ENCODE measurements at regions not wholly inside any gene's neighbourhood (a gene's known extent, or its start where the extent isn't known, plus 50 kb on each side); places are given as distances from the start of the nearest gene placed in this dataset.

DNA sequence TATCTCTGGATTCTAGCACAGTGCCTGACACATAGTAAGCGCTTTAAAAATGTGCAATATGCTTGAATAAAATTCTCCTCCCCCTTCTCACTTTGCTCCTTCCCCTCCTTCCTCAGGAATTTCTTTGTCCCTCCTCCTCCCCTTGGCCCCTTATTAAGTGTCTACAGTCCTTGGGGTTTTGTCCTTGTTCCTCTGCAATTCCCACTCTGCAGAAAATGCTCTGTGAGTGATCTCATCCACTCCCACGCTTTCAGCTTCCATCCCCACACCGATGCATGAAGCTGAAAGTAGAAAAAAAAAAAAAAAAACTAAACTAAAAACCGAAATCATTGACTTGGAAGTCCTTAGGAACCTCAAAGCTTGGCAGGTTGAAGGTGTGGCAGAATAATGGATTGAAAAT lies 273.6 kb downstream of the RRAGC start:
- H3F3A ChIP-seq (ENCODE audit: insufficient read depth, low read length, poor library complexity, severe bottlenecking): no peaks in the 10 kb centered on the region
- H3K9me2 ChIP-seq (ENCODE audit: insufficient read depth, low read length): no peaks in the 10 kb centered on the region
- H3K4me3 ChIP-seq (ENCODE audit: low read length): no peak overlapping the region
- no peaks in the 10 kb centered on the region for H3K36me3 ChIP-seq (ENCODE audit: insufficient read depth, low read length)
- no peaks in the 10 kb centered on the region for H3K9me3 ChIP-seq (ENCODE audit: low read length)
- H3K4me2 ChIP-seq (ENCODE audit: low read length): no peak overlapping the region
- TF ChIP-seq POLR2AphosphoS5 (IDR thresholded peaks at IDR 0.05) (no peak), MXI1 (conservative IDR thresholded peaks at IDR 0.05; ENCODE audit: poor library complexity, severe bottlenecking) (no peak), RAD21 (conservative IDR thresholded peaks at IDR 0.05) (no peak), EZH2 (IDR thresholded peaks at IDR 0.05; ENCODE audit: borderline replicate concordance, insufficient read depth, low read length, poor library complexity, severe bottlenecking) (no peak), EP300 (conservative IDR thresholded peaks at IDR 0.05; ENCODE audit: poor library complexity, severe bottlenecking) (no peak), TAF1 (IDR thresholded peaks at IDR 0.05; ENCODE audit: low read depth) (no peak), SMC3 (conservative IDR thresholded peaks at IDR 0.05; ENCODE audit: poor library complexity) (no peak)
- TF ChIP-seq, protein P1, sequence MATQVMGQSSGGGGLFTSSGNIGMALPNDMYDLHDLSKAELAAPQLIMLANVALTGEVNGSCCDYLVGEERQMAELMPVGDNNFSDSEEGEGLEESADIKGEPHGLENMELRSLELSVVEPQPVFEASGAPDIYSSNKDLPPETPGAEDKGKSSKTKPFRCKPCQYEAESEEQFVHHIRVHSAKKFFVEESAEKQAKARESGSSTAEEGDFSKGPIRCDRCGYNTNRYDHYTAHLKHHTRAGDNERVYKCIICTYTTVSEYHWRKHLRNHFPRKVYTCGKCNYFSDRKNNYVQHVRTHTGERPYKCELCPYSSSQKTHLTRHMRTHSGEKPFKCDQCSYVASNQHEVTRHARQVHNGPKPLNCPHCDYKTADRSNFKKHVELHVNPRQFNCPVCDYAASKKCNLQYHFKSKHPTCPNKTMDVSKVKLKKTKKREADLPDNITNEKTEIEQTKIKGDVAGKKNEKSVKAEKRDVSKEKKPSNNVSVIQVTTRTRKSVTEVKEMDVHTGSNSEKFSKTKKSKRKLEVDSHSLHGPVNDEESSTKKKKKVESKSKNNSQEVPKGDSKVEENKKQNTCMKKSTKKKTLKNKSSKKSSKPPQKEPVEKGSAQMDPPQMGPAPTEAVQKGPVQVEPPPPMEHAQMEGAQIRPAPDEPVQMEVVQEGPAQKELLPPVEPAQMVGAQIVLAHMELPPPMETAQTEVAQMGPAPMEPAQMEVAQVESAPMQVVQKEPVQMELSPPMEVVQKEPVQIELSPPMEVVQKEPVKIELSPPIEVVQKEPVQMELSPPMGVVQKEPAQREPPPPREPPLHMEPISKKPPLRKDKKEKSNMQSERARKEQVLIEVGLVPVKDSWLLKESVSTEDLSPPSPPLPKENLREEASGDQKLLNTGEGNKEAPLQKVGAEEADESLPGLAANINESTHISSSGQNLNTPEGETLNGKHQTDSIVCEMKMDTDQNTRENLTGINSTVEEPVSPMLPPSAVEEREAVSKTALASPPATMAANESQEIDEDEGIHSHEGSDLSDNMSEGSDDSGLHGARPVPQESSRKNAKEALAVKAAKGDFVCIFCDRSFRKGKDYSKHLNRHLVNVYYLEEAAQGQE (IDR thresholded peaks at IDR 0.05; ENCODE audit: borderline replicate concordance): no peak
- TF ChIP-seq, protein P2, sequence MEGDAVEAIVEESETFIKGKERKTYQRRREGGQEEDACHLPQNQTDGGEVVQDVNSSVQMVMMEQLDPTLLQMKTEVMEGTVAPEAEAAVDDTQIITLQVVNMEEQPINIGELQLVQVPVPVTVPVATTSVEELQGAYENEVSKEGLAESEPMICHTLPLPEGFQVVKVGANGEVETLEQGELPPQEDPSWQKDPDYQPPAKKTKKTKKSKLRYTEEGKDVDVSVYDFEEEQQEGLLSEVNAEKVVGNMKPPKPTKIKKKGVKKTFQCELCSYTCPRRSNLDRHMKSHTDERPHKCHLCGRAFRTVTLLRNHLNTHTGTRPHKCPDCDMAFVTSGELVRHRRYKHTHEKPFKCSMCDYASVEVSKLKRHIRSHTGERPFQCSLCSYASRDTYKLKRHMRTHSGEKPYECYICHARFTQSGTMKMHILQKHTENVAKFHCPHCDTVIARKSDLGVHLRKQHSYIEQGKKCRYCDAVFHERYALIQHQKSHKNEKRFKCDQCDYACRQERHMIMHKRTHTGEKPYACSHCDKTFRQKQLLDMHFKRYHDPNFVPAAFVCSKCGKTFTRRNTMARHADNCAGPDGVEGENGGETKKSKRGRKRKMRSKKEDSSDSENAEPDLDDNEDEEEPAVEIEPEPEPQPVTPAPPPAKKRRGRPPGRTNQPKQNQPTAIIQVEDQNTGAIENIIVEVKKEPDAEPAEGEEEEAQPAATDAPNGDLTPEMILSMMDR (IDR thresholded peaks at IDR 0.05; ENCODE audit: poor library complexity, severe bottlenecking): no peak
- no peaks in the 10 kb centered on the region for H3K79me2 ChIP-seq (replicated peaks; ENCODE audit: insufficient read depth, low read length)
- H3K27me3 ChIP-seq (ENCODE audit: insufficient read depth, low read depth, low read length): no peaks in the 10 kb centered on the region
- H3K9ac ChIP-seq (ENCODE audit: low read length): no peak overlapping the region
- H4K20me1 ChIP-seq (ENCODE audit: insufficient read depth): no peaks in the 10 kb centered on the region
- H2AFZ ChIP-seq (ENCODE audit: low read depth, low read length): no peak overlapping the region
- no peak overlapping the region for H3K27ac ChIP-seq (ENCODE audit: low read length)

DNA sequence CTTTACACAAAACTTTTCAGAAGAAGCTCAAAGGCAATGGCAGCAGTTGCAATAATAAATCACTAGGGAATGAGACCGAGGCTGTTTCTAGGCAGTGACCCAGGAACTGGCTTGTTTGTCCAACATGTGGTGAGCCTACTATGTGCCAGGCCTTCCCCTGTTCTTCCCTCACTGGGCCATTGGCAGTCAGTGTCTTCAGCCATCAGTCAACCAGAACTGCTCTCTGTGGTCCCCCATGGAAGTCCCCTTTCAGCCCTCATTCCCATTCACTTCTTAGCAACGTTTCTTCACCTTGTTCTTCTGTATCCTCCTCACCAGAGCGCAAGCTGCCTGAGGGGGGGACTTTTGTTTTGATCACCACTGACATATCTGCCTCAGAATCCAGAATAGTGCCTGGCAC lies 274.1 kb downstream of the RRAGC start:
- H3K9me2 ChIP-seq (ENCODE audit: insufficient read depth, low read length): no peaks in the 10 kb centered on the region
- no peaks in the 10 kb centered on the region for H3K9me3 ChIP-seq (ENCODE audit: low read length)
- no peak overlapping the region for H3K4me2 ChIP-seq (ENCODE audit: low read length)
- no peak overlapping the region for H2AFZ ChIP-seq (ENCODE audit: low read depth, low read length)
- no peak overlapping the region for H3K9ac ChIP-seq (ENCODE audit: low read length)
- no peak for TF ChIP-seq EZH2 (IDR thresholded peaks at IDR 0.05; ENCODE audit: borderline replicate concordance, insufficient read depth, low read length, poor library complexity, severe bottlenecking)
- H3K27me3 ChIP-seq (ENCODE audit: insufficient read depth, low read depth, low read length): no peaks in the 10 kb centered on the region
- no peaks in the 10 kb centered on the region for H3K36me3 ChIP-seq (ENCODE audit: insufficient read depth, low read length)
- no peaks in the 10 kb centered on the region for H3K79me2 ChIP-seq (replicated peaks; ENCODE audit: insufficient read depth, low read length)
- no peaks in the 10 kb centered on the region for H4K20me1 ChIP-seq (ENCODE audit: insufficient read depth)
- H3K4me3 ChIP-seq (ENCODE audit: low read length): no peak overlapping the region
- no peak overlapping the region for H3K27ac ChIP-seq (ENCODE audit: low read length)
- H3F3A ChIP-seq (ENCODE audit: insufficient read depth, low read length, poor library complexity, severe bottlenecking): no peaks in the 10 kb centered on the region

All from neural cell (in vitro differentiated cells).